ENCODE measurements at regions not wholly inside any gene's neighbourhood (a gene's known extent, or its start where the extent isn't known, plus 50 kb on each side); places are given as distances from the start of the nearest gene placed in this dataset.

- no peak for DNase-seq
These were observed 284.1 kb downstream of the IRS1 start for GRCh38 chr2:226515344-226516055.

- no peak for DNase-seq
These were observed 284.7 kb downstream of the IRS1 start for GRCh38 chr2:226514895-226515294.

GRCh38 chr2:226511311-226511710 is 288.3 kb downstream of the IRS1 start:
- DNase-seq, result no peak

GRCh38 chr2:226508683-226509082 is 290.9 kb downstream of the IRS1 start:
- no peak for DNase-seq

- no peak for DNase-seq
These were observed 291.6 kb downstream of the IRS1 start for GRCh38 chr2:226508005-226508404.

GRCh38 chr2:226497146-226497909 is 302.3 kb downstream of the IRS1 start:
- DNase-seq, result no peak

GRCh38 chr2:226496273-226496550 is 303.4 kb downstream of the IRS1 start:
- DNase-seq, result no peak

- DNase-seq, result no peak
These were observed 304.0 kb downstream of the IRS1 start for GRCh38 chr2:226495466-226496272.

- DNase-seq, result no peak
These were observed 308.5 kb downstream of the IRS1 start for GRCh38 chr2:226491112-226491511.

GRCh38 chr2:226489775-226490541 is 309.7 kb downstream of the IRS1 start:
- peak; percentile 30 for DNase-seq

- DNase-seq, result no peak
These were observed 311.6 kb downstream of the IRS1 start for GRCh38 chr2:226488034-226488433.

GRCh38 chr2:226487573-226487972 is 312.0 kb downstream of the IRS1 start:
- DNase-seq, result no peak

GRCh38 chr2:226483745-226484619 is 315.6 kb downstream of the IRS1 start:
- no peak for DNase-seq

GRCh38 chr2:226483143-226483542 is 316.5 kb downstream of the IRS1 start:
- DNase-seq, result no peak

- no peak for DNase-seq
These were observed 321.4 kb downstream of the IRS1 start for GRCh38 chr2:226478109-226478809.

- no peak for DNase-seq
These were observed 322.2 kb downstream of the IRS1 start for GRCh38 chr2:226477221-226478108.

GRCh38 chr2:226475650-226476049 is 324.0 kb downstream of the IRS1 start:
- no peak for DNase-seq

- no peak for DNase-seq
These were observed 325.5 kb downstream of the IRS1 start for GRCh38 chr2:226474131-226474530.

GRCh38 chr2:226471987-226472470 is 327.6 kb downstream of the IRS1 start:
- DNase-seq, result no peak

- no peak for DNase-seq
These were observed 332.0 kb downstream of the IRS1 start for GRCh38 chr2:226467633-226468032.

Measured in inflammatory macrophage treated with lipopolysaccharide for 4 hours (primary cell).